ENCODE measurements at regions not wholly inside any gene's neighbourhood (a gene's known extent, or its start where the extent isn't known, plus 50 kb on each side); places are given as distances from the start of the nearest gene placed in this dataset.
"Not testable (repeated sequence)": the region's sequence is repeated elsewhere in the genome, so short reads cannot be mapped to it uniquely, and the experiment has no call there.

DNA sequence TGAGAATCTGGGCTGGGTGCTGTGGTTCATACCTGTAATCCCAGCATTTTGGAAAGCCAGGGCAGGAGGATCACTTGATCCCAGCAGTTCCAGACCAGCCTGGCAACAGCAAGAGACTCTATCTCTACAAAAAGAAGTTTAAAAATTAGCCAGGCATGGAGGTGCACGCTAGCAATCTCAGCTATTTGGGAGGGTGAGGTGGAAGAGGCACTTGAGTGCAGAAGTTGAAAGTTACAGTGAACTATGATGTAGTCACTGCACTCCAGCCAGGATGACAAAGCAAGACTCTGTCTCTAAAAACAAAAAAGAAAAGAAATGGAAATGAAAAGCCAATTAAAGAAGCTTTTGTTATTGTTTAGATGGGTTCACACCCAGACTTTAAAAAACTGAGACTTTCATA lies 131.6 kb upstream of the RASA1 start:
- no peak for DNase-seq
- H3K4me1 Mint-ChIP-seq (ENCODE audit: low read depth) = peaks cover 6% of the 10 kb centered on the region
- no peak overlapping the region for H3K4me3 Mint-ChIP-seq
- no peak for ATAC-seq
- no peaks in the 10 kb centered on the region for H3K27me3 Mint-ChIP-seq (ENCODE audit: low read depth)
- no peaks in the 10 kb centered on the region for H3K9me3 Mint-ChIP-seq
- H3K36me3 Mint-ChIP-seq (ENCODE audit: insufficient read depth) = no peaks in the 10 kb centered on the region

DNA sequence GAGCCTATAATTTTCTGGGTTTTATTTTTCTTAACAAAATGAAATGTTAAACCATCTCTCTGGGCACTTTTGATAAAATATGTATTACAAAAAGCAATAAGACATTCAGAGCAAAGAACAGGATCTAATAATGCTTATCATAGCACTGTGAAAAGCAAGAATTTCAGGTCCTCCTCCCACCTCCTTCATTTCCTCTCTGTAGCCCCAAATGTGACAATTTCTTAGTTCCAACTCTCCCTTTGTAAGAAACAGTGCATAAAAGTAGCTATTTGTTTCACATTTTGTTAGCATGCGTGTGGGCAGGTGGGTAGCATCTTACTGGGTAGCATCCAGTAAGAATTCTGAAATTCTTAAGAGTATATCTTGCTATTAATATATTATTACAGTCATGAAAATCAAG lies 130.9 kb upstream of the RASA1 start:
- no peak for DNase-seq
- Mint-ChIP-seq H3K36me3 (ENCODE audit: insufficient read depth) (no peaks in the 10 kb centered on the region), H3K27me3 (ENCODE audit: low read depth) (no peaks in the 10 kb centered on the region), H3K9me3 (no peaks in the 10 kb centered on the region), H3K4me1 (ENCODE audit: low read depth) (peaks cover 6% of the 10 kb centered on the region), H3K4me3 (no peak overlapping the region)
- no peak for ATAC-seq

DNA sequence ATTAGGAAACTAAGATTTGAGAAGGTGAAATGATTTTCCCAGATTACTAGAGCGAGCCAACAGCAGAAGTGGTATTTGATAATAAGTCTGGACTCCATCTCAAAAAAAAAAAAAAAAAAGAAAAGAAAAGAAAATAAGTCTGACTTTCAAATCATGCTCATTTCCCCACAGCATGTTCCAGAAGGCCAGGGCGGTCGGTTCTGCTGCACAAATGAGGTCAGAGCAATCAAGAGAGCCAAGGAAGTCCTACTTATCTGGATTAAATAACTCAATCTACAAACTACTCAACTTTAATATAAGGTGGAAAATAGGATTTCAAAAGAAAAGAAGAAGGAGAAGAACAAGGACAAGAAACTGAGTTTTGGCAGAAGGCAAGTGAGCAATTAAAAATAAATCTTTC lies 130.4 kb upstream of the RASA1 start:
- no peaks in the 10 kb centered on the region for H3K9me3 Mint-ChIP-seq
- no peaks in the 10 kb centered on the region for H3K36me3 Mint-ChIP-seq (ENCODE audit: insufficient read depth)
- H3K4me3 Mint-ChIP-seq = no peak overlapping the region
- ATAC-seq (no peak), DNase-seq (no peak)
- H3K4me1 Mint-ChIP-seq (ENCODE audit: low read depth) = peaks cover 6% of the 10 kb centered on the region
- H3K27me3 Mint-ChIP-seq (ENCODE audit: low read depth) = no peaks in the 10 kb centered on the region

- Mint-ChIP-seq H3K27me3 (ENCODE audit: low read depth) (no peaks in the 10 kb centered on the region), H3K4me1 (ENCODE audit: low read depth) (peaks cover 6% of the 10 kb centered on the region), H3K36me3 (ENCODE audit: insufficient read depth) (no peaks in the 10 kb centered on the region), H3K9me3 (no peaks in the 10 kb centered on the region), H3K4me3 (no peak overlapping the region)
- ATAC-seq (no peak), DNase-seq (no peak)
Observed at GRCh38 chr5:87138091-87138805, 129.4 kb upstream of the RASA1 start.

- Mint-ChIP-seq H3K36me3 (ENCODE audit: insufficient read depth) (no peaks in the 10 kb centered on the region), H3K4me3 (no peak overlapping the region)
- no peak for ATAC-seq
Observed at GRCh38 chr5:87139795-87140194, 127.9 kb upstream of the RASA1 start.

DNA sequence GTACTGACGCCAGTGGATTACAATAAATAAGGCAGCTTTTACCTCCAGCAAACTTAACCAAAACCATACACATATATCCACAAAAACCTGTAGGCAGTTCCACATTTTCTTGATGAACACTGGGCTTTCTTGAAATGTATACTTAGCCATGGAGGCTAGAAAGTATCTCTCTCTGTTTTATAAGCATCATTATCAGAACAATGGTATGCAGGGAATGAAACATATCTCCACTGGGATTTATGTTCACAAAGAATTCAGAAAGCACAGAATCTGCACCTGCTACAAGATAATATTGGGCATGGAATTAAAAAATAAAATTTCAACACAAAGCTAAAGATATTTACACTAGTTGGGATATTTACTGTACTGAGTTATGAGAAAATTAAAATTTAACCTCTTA lies 126.1 kb upstream of the RASA1 start:
- no peak overlapping the region for H3K4me3 Mint-ChIP-seq
- no peaks in the 10 kb centered on the region for H3K4me1 Mint-ChIP-seq (ENCODE audit: low read depth)
- H3K27me3 Mint-ChIP-seq (ENCODE audit: low read depth) = no peaks in the 10 kb centered on the region
- H3K9me3 Mint-ChIP-seq = no peaks in the 10 kb centered on the region
- H3K36me3 Mint-ChIP-seq (ENCODE audit: insufficient read depth) = no peaks in the 10 kb centered on the region
- DNase-seq (no peak), ATAC-seq (no peak)

More at GRCh38 chr5:87139795-87140194, 127.9 kb upstream of the RASA1 start:
- peaks cover 6% of the 10 kb centered on the region for H3K4me1 Mint-ChIP-seq (ENCODE audit: low read depth)
- no peak for DNase-seq
- H3K9me3 Mint-ChIP-seq = no peaks in the 10 kb centered on the region
- H3K27me3 Mint-ChIP-seq (ENCODE audit: low read depth) = no peaks in the 10 kb centered on the region

DNA sequence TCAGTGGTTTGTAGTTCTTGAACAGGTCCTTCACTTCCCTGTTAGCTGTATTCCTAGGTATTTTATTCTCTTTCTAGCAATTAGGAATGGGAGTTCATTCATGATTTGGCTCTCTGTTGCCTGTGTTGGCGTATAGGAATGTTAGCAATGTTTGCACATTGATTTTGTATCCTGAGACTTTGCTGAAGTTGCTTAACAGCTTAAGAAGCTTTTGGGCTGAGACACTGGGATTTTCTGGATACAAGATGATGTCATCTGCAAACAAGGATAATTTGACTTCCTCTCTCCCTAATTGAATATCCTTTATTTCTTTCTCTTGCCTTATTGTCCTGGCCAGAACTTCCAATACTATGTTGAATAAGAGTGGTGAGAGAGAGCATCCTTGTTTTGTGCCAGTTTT lies 121.8 kb upstream of the RASA1 start:
- H3K36me3 Mint-ChIP-seq (ENCODE audit: insufficient read depth); DNase-seq; H3K9me3 Mint-ChIP-seq; H3K27me3 Mint-ChIP-seq (ENCODE audit: low read depth); H3K4me1 Mint-ChIP-seq (ENCODE audit: low read depth); H3K4me3 Mint-ChIP-seq; ATAC-seq: not testable (repeated sequence)

GRCh38 chr5:87147441-87147840 lies 120.2 kb upstream of the RASA1 start:
- no peaks in the 10 kb centered on the region for H3K27me3 Mint-ChIP-seq (ENCODE audit: low read depth)
- no peak for ATAC-seq
- no peak for DNase-seq
- H3K4me1 Mint-ChIP-seq (ENCODE audit: low read depth) = peaks cover 6% of the 10 kb centered on the region
- H3K36me3 Mint-ChIP-seq (ENCODE audit: insufficient read depth) = no peaks in the 10 kb centered on the region
- H3K4me3 Mint-ChIP-seq = no peak overlapping the region
- no peaks in the 10 kb centered on the region for H3K9me3 Mint-ChIP-seq

- Mint-ChIP-seq H3K9me3 (no peaks in the 10 kb centered on the region), H3K36me3 (ENCODE audit: insufficient read depth) (no peaks in the 10 kb centered on the region), H3K4me1 (ENCODE audit: low read depth) (peaks cover 6% of the 10 kb centered on the region), H3K4me3 (no peak overlapping the region), H3K27me3 (ENCODE audit: low read depth) (no peaks in the 10 kb centered on the region)
- DNase-seq (no peak), ATAC-seq (no peak)
Observed at GRCh38 chr5:87150630-87151029, 117.1 kb upstream of the RASA1 start.

- H3K9me3 Mint-ChIP-seq = no peaks in the 10 kb centered on the region
- no peaks in the 10 kb centered on the region for H3K36me3 Mint-ChIP-seq (ENCODE audit: insufficient read depth)
- ATAC-seq = no peak
- H3K4me3 Mint-ChIP-seq = no peak overlapping the region
- DNase-seq = no peak
- peaks cover 6% of the 10 kb centered on the region for H3K4me1 Mint-ChIP-seq (ENCODE audit: low read depth)
- no peaks in the 10 kb centered on the region for H3K27me3 Mint-ChIP-seq (ENCODE audit: low read depth)
Observed at GRCh38 chr5:87151547-87151946, 116.1 kb upstream of the RASA1 start.

DNA sequence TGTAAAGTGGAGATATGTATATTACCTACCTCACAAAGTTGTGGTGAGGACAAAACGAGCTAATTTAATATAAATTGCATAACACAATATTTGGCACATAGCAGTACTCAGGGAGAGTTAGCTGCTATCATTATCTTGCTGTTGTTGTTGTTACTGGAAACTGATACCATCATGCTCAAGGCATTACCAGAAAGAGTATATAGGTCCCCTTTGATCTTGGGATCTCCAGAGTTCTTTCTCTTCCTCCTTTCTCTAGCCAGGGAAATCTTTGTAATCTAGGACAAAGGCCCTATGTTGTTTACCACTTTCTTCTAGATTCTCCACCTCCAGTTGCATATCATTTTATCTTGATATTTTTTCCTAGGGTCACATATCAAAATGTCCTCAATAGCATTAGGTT lies 114.8 kb upstream of the RASA1 start:
- Mint-ChIP-seq H3K9me3 (no peaks in the 10 kb centered on the region), H3K36me3 (ENCODE audit: insufficient read depth) (no peaks in the 10 kb centered on the region), H3K4me3 (no peak overlapping the region), H3K4me1 (ENCODE audit: low read depth) (peaks cover 6% of the 10 kb centered on the region), H3K27me3 (ENCODE audit: low read depth) (no peaks in the 10 kb centered on the region)
- no peak for ATAC-seq
- DNase-seq = no peak

- ATAC-seq (no peak), DNase-seq (no peak)
- Mint-ChIP-seq H3K27me3 (ENCODE audit: low read depth) (no peaks in the 10 kb centered on the region), H3K4me1 (ENCODE audit: low read depth) (peaks cover 6% of the 10 kb centered on the region), H3K9me3 (no peaks in the 10 kb centered on the region), H3K4me3 (no peak overlapping the region), H3K36me3 (ENCODE audit: insufficient read depth) (no peaks in the 10 kb centered on the region)
Observed at GRCh38 chr5:87154191-87154590, 113.5 kb upstream of the RASA1 start.

DNA sequence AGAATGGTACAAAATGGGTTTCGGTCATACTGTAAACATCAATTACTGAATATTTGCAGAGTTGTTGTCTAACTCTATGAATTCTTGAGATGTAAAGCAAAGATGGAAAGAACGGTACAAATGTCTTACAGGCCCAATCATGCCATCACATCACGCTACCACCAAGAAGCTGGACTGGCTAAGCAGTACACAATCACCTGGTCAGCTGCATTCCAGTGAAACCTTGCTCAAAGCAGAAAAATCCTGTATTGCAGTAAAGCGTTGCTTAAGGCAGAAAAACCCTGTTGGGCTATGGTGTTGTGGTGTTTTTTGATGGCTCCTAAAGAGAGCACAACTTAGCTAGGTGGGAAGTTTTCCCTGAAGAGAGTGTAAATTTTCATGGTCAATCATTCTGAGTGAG lies 112.6 kb upstream of the RASA1 start:
- no peak for DNase-seq
- no peak for ATAC-seq
- Mint-ChIP-seq H3K36me3 (ENCODE audit: insufficient read depth) (no peaks in the 10 kb centered on the region), H3K9me3 (no peaks in the 10 kb centered on the region), H3K4me3 (no peak overlapping the region), H3K4me1 (ENCODE audit: low read depth) (peaks cover 6% of the 10 kb centered on the region), H3K27me3 (ENCODE audit: low read depth) (no peaks in the 10 kb centered on the region)

DNA sequence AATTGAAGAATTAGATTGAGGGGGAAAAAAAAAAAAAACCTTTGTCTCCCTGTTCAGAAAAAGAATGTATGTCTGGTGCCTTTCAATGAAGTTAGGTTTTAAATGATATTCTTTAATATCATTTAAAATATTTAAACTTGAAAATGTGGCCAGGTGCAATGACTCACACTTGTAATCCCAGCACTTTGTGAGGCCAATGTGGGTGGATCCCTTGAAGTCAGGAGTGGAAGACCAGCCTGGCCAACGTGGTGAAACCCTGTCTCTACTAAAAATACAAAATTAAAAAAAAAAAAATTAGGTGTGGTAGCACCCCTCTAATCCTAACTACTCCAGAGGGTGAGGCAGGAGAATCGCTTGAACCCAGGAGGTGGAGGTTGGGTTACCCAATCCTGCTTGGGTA lies 111.1 kb upstream of the RASA1 start:
- Mint-ChIP-seq H3K27me3 (ENCODE audit: low read depth) (no peaks in the 10 kb centered on the region), H3K9me3 (no peaks in the 10 kb centered on the region), H3K36me3 (ENCODE audit: insufficient read depth) (no peaks in the 10 kb centered on the region), H3K4me3 (no peak overlapping the region), H3K4me1 (ENCODE audit: low read depth) (peaks cover under 1% of the 10 kb centered on the region)
- DNase-seq (no peak), ATAC-seq (no peak)

DNA sequence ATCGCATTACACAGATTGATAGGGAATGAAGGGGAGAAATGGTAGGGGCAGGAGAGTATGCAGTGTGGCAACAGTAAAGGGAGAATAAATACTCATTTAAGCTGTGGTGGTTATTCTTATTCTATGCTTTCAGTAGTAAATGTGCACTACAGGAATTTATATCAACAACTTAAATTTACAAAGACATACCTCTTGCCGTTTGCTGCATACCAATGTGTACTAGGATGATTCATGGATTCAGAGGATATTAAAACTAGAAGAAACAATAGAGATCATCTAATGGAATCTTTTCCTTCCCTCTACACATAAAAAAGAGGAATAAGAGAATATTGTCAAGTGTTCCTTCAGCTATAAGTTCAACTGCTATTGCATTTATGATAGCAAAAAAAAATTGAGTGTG lies 103.3 kb upstream of the RASA1 start:
- H3K36me3 Mint-ChIP-seq (ENCODE audit: insufficient read depth) = no peaks in the 10 kb centered on the region
- ATAC-seq = no peak
- no peak for DNase-seq
- no peaks in the 10 kb centered on the region for H3K9me3 Mint-ChIP-seq
- H3K27me3 Mint-ChIP-seq (ENCODE audit: low read depth) = no peaks in the 10 kb centered on the region
- peaks cover 3% of the 10 kb centered on the region for H3K4me1 Mint-ChIP-seq (ENCODE audit: low read depth)
- H3K4me3 Mint-ChIP-seq = no peak overlapping the region

All from activated T-cell treated with anti-CD3 and anti-CD28 coated beads, Interleukin-2, amount 50 U/mL, for 4 hours (primary cell).